Erythroblast (primary cell): ENCODE measurements at regions not wholly inside any gene's neighbourhood (a gene's known extent, or its start where the extent isn't known, plus 50 kb on each side); places are given as distances from the start of the nearest gene placed in this dataset.

Experiments
- GATA1 ChIP-seq: IDR thresholded peaks from 2 replicates; pipeline ENCODE4 v1.6.1; 2011; ENCODE audit warnings: low read depth, mild to moderate bottlenecking, control low read depth, low read length, moderate library complexity
- POLR2A ChIP-seq: IDR thresholded peaks from 2 replicates; pipeline ENCODE4 v1.6.1; 2011; ENCODE audit warnings: mild to moderate bottlenecking, low read length

GRCh38 chr12:111230649-111231048, 138.2 kb downstream of the PHETA1 start:
- TF ChIP-seq POLR2A (no peak), GATA1 (no peak)
